ENCODE measurements at regions not wholly inside any gene's neighbourhood (a gene's known extent, or its start where the extent isn't known, plus 50 kb on each side); places are given as distances from the start of the nearest gene placed in this dataset.

DNA sequence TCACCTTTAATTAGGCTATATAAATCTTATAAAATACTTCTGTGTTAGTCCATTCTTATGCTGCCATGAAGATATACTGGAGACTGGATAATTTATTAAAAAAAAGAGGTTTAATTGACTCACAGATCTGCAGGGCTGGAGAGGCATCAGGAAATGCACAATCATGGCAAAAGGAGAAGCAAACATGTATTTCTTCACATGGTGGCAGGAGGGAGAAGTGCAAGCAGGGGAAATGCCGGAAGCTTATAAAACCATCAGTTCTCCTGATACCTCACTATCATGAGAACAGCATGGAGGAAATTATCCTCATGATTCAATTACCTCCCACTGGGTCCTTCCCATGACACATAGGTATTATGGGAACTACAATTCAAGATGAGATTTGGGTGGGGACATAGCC lies 504.4 kb downstream of the RIT2 start:
- no peaks in the 10 kb centered on the region for H3K36me3 Mint-ChIP-seq (ENCODE audit: low read depth)
- POLR2A ChIA-PET, result no interaction called here

DNA sequence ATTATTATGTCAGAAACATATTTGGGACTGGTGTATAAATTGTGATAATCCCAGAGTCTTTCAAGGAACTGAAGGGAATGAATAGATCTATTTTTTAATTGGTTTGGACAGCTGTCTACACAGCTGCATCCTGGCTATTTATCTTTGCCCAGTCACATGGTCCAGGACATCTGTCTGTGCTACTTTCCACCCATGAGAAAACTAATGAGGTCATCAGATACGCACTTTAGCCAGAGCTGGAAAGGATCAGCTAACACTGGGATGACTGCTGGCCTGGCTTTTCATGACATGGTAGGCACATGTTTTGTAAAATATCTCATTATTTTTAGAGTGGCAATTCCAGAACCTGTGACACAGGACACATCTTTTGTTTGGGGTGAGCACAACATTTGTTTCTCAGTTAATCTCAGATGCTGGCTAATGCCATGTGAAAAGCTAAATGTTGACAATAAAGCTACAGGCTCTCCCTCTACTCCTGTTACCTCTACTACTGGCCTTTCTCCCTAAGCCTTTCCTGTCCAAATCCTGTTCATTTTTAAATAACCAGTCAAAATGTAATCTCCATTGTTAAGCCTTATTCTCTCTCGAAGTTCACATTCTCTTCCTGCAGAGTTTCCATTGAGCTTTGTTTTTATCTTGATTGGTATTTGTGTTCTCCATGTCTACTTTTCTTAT lies 500.7 kb downstream of the RIT2 start:
- Mint-ChIP-seq H3K27ac (no peak overlapping the region), H3K4me3 (no peak overlapping the region), H3K9me3 (peaks cover 7% of the 10 kb centered on the region), H3K27me3 (no peaks in the 10 kb centered on the region), H3K4me1 (no peaks in the 10 kb centered on the region), H3K36me3 (ENCODE audit: low read depth) (no peaks in the 10 kb centered on the region)
- ChIA-PET POLR2A (no interaction called here), CTCF (no interaction called here)
- no peak for DNase-seq

More for the DNA sequence above, 504.4 kb downstream of the RIT2 start:
- Mint-ChIP-seq H3K27me3 (no peaks in the 10 kb centered on the region), H3K4me1 (no peaks in the 10 kb centered on the region), H3K27ac (no peak overlapping the region), H3K4me3 (no peak overlapping the region), H3K9me3 (peaks cover 3% of the 10 kb centered on the region)
- no peak for DNase-seq
- CTCF ChIA-PET, result no interaction called here

DNA sequence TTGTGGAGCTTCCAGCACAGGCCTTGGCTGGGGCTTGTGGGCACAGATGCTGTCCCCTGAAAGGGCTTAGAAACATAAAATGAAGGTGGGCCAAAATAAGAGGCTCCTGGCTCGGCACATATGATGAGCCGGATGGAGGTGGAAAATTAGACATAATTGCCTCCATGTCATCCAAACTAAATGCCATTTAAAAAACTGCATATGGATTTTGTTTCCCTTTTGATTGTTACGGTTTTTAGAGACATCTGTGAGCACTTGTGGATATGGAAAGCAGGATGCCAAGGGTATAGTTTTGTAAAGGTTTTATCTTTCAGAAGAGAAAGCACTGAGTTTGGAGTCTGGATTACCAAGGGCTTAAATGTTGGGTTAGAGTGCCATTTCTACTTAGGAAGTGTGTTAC lies 498.3 kb downstream of the RIT2 start:
- no peak overlapping the region for H3K27ac Mint-ChIP-seq

DNA sequence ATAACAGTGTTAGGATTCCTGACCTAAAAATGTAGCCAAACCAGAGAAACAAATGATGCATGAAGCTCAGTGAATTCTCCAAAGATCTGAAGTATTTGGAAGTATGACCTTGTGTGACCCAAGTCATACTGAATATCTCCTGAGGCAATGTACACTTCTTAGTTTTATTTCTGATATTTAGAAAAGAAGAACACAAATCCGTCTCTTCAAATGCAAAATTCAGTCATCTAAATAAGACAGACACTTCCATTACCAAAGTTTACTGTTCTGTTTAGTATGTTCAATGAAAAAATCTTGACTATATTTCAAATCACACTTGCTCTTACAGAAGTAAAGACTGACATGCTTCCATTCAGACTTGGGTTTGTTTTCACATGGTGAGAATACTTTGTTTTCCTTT lies 495.7 kb downstream of the RIT2 start:
- POLR2A ChIA-PET, result no interaction called here
- Mint-ChIP-seq H3K9me3 (peaks cover 6% of the 10 kb centered on the region), H3K4me3 (no peak overlapping the region)

More for the DNA sequence above, 498.3 kb downstream of the RIT2 start:
- Mint-ChIP-seq H3K4me3 (no peak overlapping the region), H3K4me1 (no peaks in the 10 kb centered on the region), H3K36me3 (ENCODE audit: low read depth) (no peaks in the 10 kb centered on the region), H3K27me3 (no peaks in the 10 kb centered on the region), H3K9me3 (peaks cover 4% of the 10 kb centered on the region)
- POLR2A ChIA-PET, result no interaction called here
- CTCF ChIA-PET, result no interaction called here
- no peak for DNase-seq

DNA sequence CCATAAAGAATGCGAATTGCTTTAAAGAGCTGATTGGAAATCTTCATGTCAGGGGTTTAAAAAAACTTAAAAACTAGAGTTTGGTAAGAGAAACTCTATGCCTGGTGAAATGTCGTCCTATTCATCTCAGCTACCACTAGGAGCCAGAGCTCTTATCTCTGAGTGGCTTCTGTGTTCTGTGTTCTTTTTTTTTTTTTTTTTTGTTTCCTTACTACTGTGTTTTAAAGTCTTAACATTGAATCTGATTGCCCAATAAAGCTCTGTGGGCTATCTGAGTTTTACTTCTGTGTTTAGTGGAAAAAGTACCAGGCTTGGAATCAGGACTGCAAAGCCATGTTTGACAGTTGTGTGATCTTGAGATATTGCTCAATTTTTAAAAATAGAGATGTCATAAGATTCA lies 494.8 kb downstream of the RIT2 start:
- POLR2A ChIA-PET, result no interaction called here

More for the DNA sequence above, 495.7 kb downstream of the RIT2 start:
- Mint-ChIP-seq H3K4me1 (no peaks in the 10 kb centered on the region), H3K36me3 (ENCODE audit: low read depth) (no peaks in the 10 kb centered on the region), H3K27me3 (no peaks in the 10 kb centered on the region), H3K27ac (no peak overlapping the region)
- CTCF ChIA-PET, result no interaction called here
- DNase-seq, result no peak

DNA sequence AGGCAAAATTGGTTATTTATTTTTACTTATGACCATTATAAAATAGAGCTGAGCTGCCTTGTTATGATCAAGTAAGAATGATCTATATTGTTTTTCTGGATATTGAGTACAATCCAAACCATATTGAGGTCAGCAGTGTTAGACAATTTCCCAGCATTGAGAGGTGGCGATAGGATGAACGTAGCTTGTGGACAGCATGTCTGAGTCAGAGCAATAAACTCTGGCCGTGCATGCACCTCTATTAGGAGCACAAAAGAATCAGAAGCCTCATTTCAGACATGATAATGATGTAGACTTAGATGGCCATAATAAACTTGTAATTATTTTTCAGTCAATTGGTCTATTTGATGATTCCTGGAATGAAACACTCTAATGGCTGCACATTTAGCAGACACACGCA lies 491.6 kb downstream of the RIT2 start:
- ChIA-PET CTCF (no interaction called here), POLR2A (no interaction called here)
- no peaks in the 10 kb centered on the region for H3K4me1 Mint-ChIP-seq
- no peaks in the 10 kb centered on the region for H3K27me3 Mint-ChIP-seq
- peaks cover 4% of the 10 kb centered on the region for H3K9me3 Mint-ChIP-seq
- DNase-seq, result no peak
- H3K36me3 Mint-ChIP-seq (ENCODE audit: low read depth), result no peaks in the 10 kb centered on the region
- no peak overlapping the region for H3K27ac Mint-ChIP-seq
- no peak overlapping the region for H3K4me3 Mint-ChIP-seq

More for the DNA sequence above, 494.8 kb downstream of the RIT2 start:
- H3K27me3 Mint-ChIP-seq, result no peaks in the 10 kb centered on the region
- no peak overlapping the region for H3K4me3 Mint-ChIP-seq
- H3K36me3 Mint-ChIP-seq (ENCODE audit: low read depth), result no peaks in the 10 kb centered on the region
- no peaks in the 10 kb centered on the region for H3K4me1 Mint-ChIP-seq
- CTCF ChIA-PET, result no interaction called here
- H3K27ac Mint-ChIP-seq, result no peak overlapping the region
- DNase-seq, result no peak
- peaks cover 9% of the 10 kb centered on the region for H3K9me3 Mint-ChIP-seq

DNA sequence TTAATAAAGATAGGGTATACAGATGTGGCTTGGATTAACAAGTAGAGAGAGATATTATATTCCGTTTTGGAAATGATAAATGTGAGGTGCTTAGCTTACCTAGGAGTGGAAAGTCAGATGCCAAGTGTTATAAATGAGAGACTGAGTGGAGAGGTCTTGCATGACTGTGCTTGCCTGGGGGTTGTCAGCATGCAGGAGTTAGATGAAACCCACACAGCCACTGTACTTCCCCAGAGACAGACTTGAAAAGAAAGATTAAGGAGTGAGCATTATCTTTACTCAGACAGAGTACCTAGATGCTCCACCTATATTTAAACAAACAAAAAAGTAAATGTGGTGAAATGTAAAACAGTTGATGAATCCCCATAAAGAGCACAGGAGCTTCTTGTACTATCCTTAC lies 482.7 kb downstream of the RIT2 start:
- DNase-seq, result no peak
- POLR2A ChIA-PET, result no interaction called here
- Mint-ChIP-seq H3K9me3 (peaks cover 11% of the 10 kb centered on the region), H3K36me3 (ENCODE audit: low read depth) (no peaks in the 10 kb centered on the region), H3K4me3 (no peak overlapping the region), H3K27me3 (no peaks in the 10 kb centered on the region), H3K4me1 (no peaks in the 10 kb centered on the region), H3K27ac (no peak overlapping the region)
- CTCF ChIA-PET, result no interaction called here

DNA sequence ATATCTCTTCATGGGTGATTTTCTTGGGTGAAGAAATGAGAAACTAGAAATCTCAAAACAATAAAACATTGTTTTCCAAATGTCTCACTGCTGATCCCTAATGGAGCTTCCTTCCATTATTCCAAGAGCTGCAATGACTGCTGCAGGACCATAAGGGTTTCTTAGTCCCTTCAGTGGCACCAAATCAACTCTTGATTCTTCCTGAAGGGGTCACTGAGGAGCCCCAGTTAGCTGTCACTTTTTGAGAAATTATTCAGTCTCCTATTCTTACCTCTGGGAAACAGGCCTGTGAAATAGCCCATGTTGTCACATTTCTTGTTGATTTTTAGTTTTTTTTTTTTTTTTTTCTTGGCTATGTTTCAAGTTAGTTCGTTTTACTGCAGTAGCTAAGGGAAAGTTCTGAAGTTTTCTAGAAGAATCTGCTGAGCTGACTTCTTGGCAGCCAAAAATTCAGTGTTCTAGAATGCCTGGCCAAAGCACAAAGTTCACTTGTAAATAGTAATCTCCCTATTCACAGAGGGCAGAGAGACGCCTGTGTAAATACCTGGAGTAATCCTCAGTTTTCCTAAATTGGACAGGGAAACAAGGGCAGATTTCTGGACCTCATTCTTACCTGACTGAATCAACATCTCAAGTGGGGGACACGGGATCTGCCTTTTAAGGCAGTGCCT lies 480.0 kb downstream of the RIT2 start:
- Mint-ChIP-seq H3K4me3 (no peak overlapping the region), H3K4me1 (no peaks in the 10 kb centered on the region), H3K9me3 (peaks cover 9% of the 10 kb centered on the region), H3K27me3 (no peaks in the 10 kb centered on the region), H3K36me3 (ENCODE audit: low read depth) (no peaks in the 10 kb centered on the region), H3K27ac (no peak overlapping the region)
- no peak for DNase-seq
- ChIA-PET CTCF (no interaction called here), POLR2A (no interaction called here)

DNA sequence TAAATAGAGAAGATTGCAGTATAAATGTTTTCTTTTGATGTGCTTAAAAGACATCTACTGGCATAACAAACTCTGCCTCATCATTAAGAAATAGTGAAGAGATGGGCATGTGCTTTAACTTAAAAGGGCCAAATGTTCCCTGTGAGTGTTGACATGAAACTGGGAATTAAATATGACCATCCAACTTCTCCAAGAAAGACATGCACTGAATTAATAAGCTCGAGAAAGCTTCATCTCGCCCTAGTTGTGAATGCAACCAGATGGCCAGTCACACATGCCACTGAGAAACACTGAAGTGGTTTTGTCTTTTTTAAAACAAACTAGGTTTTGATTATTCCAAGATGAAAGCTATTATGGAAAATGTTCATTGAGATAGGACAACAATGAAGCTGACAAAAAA lies 479.2 kb downstream of the RIT2 start:
- Mint-ChIP-seq H3K9me3 (peaks cover 5% of the 10 kb centered on the region), H3K27ac (no peak overlapping the region), H3K4me1 (no peaks in the 10 kb centered on the region), H3K4me3 (no peak overlapping the region), H3K36me3 (ENCODE audit: low read depth) (no peaks in the 10 kb centered on the region), H3K27me3 (no peaks in the 10 kb centered on the region)
- no peak for DNase-seq
- CTCF ChIA-PET, result no interaction called here
- POLR2A ChIA-PET, result no interaction called here

DNA sequence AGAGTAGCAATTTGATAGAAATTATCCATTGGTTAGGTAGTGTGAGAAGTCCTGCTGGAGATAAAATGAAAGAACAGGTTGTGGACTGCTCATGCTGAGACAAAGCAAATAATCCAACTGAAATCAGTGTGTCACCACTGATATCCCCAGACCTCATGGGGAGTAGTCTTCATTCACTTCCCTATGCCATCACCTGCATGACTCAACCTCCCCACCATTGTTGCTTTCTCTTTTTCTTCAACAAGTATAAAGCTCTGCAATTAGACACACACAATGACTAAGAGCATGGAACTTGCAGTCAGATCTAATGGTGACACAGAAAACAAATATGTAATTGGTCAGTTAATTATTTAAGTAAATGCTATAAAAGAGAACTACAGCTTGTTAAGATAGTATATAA lies 475.3 kb downstream of the RIT2 start:
- H3K4me3 Mint-ChIP-seq, result no peak overlapping the region
- peaks cover 4% of the 10 kb centered on the region for H3K9me3 Mint-ChIP-seq
- H3K27ac Mint-ChIP-seq, result no peak overlapping the region
- CTCF ChIA-PET, result no interaction called here
- no peaks in the 10 kb centered on the region for H3K4me1 Mint-ChIP-seq
- DNase-seq, result no peak
- POLR2A ChIA-PET, result no interaction called here
- no peaks in the 10 kb centered on the region for H3K36me3 Mint-ChIP-seq (ENCODE audit: low read depth)
- no peaks in the 10 kb centered on the region for H3K27me3 Mint-ChIP-seq

DNA sequence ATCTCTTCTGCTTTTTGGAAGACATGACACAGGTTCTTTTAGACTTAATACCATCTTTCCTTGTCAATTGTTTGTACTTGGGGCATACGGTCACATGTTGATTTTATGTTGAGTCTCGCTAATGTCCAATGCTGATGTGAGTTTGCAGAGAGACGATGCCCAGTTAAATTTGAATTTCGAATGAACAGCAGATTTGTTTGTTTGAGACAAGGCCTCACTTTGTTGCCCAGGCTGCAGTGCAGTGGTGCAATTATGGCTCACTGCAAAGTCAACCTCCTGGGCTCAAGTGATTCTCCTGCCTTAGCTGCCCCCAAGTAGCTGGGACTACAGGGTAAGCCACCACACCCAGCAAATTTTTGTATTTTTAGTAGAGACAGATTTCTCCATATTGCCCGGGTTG lies 473.5 kb downstream of the RIT2 start:
- H3K36me3 Mint-ChIP-seq (ENCODE audit: low read depth), result no peaks in the 10 kb centered on the region
- DNase-seq, result no peak
- H3K4me1 Mint-ChIP-seq, result no peaks in the 10 kb centered on the region
- no peak overlapping the region for H3K27ac Mint-ChIP-seq
- CTCF ChIA-PET, result no interaction called here
- no peak overlapping the region for H3K4me3 Mint-ChIP-seq
- POLR2A ChIA-PET, result no interaction called here
- H3K27me3 Mint-ChIP-seq, result no peaks in the 10 kb centered on the region
- peaks cover 4% of the 10 kb centered on the region for H3K9me3 Mint-ChIP-seq

DNA sequence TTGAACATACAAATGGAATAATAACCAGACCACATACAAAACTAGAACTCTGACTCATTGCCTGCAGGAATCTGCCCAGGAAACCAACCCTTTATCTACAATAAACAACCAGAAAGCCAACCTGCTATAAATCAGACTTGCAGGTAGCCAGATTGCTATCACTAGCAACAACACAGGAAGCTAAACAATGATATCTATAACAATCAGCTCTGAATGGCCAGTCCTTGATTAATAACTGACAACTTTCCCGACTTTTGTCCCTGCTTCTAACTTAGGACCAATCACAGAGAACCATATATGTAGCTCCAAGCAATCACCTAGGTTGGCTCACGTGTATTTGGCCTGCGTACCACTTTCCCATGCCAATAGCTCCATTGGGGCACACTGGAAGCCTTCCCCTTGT lies 470.8 kb downstream of the RIT2 start:
- no peak for DNase-seq
- Mint-ChIP-seq H3K9me3 (peaks cover 4% of the 10 kb centered on the region), H3K36me3 (ENCODE audit: low read depth) (no peaks in the 10 kb centered on the region), H3K27ac (no peak overlapping the region), H3K4me1 (no peaks in the 10 kb centered on the region), H3K4me3 (no peak overlapping the region), H3K27me3 (no peaks in the 10 kb centered on the region)
- ChIA-PET CTCF (no interaction called here), POLR2A (no interaction called here)

DNA sequence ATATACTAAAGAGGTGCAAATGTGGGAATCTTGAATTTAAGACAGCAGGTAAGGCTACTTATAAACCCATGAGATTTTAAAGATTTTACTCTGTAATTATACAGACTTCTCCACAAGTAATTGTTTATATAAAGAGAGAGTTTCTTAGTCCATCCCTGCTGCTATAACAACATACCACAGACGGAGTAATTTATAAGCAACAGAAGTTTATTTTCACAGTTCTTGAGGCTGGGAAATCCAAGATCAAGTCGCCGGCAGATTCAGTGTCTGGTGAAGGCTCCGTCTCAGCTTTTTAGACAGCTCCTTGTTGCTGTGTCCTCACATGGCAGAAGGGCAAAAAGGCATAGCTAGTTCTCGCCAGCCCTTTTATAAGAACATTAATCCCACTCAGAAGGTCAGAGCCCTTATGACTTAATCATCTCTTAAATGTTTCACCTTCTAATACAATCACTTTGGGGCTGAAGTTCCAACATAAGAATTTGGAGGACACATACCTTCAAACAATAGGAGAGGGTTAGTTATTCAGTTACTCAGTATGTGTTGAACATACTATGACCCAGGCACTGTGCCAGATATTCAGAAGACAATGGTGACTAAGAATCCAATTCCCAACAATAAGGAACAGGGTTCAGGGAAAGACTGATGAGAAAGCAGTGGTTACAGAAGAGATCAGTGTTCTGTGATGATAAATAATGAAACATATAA lies 466.0 kb downstream of the RIT2 start:
- DNase-seq, result no peak
- POLR2A ChIA-PET, result no interaction called here
- no peaks in the 10 kb centered on the region for H3K27me3 Mint-ChIP-seq
- no peak overlapping the region for H3K27ac Mint-ChIP-seq
- no peaks in the 10 kb centered on the region for H3K36me3 Mint-ChIP-seq (ENCODE audit: low read depth)
- H3K4me1 Mint-ChIP-seq, result no peaks in the 10 kb centered on the region
- H3K4me3 Mint-ChIP-seq, result no peak overlapping the region
- H3K9me3 Mint-ChIP-seq, result peaks cover 10% of the 10 kb centered on the region
- CTCF ChIA-PET, result no interaction called here

DNA sequence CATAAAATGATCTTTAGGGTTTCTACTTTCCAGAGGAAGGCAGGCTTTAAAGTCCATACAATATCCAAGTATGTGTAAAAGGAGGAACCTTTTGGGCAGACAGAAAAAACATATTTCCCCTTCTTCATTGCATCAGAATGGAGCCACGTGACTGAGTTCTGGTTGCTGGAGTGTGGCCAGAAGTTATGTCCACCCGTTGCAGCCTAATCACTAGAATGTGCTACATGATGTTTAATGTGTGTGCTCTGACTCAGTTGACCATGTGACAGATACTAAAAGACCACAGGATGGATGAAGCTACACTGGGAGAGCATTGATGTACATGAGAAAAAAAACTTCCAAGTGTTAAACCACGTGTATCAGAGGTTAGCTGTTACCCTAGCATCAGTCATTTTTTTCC lies 460.9 kb downstream of the RIT2 start:
- DNase-seq, result no peak
- Mint-ChIP-seq H3K36me3 (ENCODE audit: low read depth) (no peaks in the 10 kb centered on the region), H3K27ac (no peak overlapping the region), H3K4me1 (no peaks in the 10 kb centered on the region), H3K27me3 (no peaks in the 10 kb centered on the region), H3K9me3 (peaks cover 14% of the 10 kb centered on the region), H3K4me3 (no peak overlapping the region)
- CTCF ChIA-PET, result no interaction called here
- POLR2A ChIA-PET, result no interaction called here
